Activated CD8-positive, alpha-beta memory T cell treated with anti-CD3 and anti-CD28 coated beads for 4 hours (primary cell): ENCODE measurements at regions not wholly inside any gene's neighbourhood (a gene's known extent, or its start where the extent isn't known, plus 50 kb on each side); places are given as distances from the start of the nearest gene placed in this dataset.

Experiments used
- DNase-seq, 2 donors: peaks; one replicate each; pipeline ENCODE4 v3.0.0-alpha.2; 2020; ENCODE audit warnings: low read depth in 2 of 2

DNA sequence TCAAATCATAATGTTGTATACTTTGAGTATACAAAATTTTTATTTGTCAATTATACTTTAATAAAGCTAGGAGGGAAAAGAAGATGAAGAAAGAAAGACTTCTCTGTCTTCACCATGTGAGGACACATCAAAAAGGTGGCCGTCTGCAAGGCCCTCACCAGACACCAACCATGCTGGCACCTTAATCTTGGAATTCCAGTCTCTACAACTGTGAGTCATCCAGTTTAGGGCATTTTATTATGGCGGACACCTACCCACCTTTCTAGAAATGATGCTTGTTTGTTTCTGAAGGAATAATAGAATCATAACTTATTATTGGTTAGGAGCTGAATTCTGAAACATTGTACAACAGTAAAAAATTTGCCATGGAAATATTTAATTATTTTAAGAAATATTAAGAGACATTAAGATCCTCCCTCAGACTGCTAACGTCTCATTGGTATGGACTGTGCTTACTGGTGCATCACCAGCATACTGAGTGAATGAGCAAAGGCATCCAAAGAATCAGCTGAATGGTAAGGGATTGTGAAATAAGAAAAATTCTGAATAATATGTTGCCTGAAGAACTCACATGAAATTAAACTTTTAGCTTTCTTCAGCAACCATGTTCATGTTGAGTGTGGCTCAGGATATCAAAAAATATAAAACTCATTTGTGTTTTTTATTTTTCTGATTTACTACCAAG is 536.6 kb downstream of the HTR7 start:
- no peak for DNase-seq

DNA sequence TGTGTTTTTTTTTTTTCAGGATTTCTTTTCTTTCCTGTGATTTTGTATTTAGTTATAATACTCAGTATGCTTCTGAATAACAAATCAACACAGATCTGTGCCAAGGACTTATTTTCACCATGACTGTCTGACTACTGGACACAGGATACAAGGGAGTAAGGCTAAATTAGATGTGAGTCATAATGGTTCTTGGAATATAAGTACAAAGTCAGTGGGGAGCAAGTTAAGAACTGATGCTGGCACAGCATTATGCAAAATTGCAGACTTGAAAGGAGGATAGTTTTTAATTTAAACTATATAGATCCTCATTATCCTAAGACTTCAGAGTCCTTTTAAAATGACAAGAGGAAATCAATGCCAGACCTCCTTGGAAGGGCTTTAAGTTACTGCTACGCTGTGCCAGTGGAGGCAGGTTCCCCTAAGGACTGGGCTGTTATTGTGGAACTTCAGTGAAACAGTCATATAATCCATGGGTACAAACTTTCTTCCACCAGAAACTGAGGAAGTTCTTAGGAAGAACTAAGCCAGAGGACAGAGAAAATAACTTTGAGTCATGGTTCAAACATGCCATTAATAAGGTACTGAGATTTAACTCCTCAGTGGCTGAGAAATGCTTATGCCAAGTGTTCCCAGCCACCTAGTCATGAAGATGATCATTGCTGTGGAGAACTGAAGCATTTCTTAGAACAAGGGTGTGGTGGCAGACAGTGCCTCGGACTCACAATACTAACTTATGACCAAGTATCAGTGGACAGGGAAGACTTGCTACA is 531.2 kb downstream of the HTR7 start:
- DNase-seq, result no peak

DNA sequence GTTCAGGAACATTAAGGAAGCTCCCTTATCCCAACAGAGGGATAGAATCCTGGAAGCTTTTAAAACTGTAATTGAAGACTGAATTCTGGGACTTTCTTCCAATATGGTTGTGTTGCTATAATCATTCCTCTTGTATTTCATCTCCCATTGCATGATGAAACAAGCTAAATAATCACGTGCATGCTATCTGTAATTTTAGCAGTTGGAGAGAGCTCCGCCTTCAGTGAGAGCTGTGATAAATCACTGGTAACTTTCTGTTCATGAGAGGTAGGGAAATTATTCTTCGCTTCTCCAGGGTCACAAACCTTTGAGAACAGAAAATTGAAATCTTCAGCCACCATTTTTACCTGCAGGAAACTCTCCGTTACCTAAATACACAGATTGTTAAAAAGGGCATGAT is 530.2 kb downstream of the HTR7 start:
- DNase-seq, result no peak

DNA sequence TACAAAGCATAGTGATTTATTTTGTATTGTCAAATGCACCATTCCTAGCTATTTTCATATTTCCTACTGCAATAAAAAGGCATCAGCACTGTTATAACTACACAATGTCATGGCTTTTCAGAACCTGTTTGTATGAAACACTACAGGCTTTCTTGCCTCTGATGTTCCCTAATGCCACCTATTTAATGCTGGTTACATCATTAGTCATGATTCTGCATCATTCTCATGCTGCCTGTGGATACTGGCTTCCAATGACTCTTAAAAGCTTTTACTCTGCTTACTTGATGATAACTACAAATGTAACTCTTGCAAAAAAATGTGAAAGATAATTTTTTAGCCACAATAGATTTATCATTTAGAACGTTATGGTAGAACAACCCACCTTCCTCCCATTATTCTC is 529.4 kb downstream of the HTR7 start:
- no peak for DNase-seq

DNA sequence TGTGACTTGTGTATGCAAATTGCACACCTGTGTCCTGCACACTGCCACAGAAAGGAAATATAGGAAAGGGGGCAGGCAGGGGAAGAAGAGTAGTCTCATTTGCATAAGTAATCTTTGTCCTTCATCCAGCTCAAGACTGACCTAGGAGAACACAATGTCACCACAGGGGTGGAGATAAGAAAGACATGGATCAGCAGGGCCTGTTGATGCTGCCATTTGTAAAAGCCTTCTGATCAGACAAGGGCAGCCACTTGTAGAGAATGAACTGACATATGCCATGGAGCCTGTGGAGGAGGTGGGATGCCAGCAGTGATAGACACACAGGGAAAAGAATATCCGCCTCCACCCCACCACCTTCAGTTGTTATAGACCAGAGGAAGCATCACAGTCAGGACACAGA is 528.9 kb downstream of the HTR7 start:
- DNase-seq, result no peak

DNA sequence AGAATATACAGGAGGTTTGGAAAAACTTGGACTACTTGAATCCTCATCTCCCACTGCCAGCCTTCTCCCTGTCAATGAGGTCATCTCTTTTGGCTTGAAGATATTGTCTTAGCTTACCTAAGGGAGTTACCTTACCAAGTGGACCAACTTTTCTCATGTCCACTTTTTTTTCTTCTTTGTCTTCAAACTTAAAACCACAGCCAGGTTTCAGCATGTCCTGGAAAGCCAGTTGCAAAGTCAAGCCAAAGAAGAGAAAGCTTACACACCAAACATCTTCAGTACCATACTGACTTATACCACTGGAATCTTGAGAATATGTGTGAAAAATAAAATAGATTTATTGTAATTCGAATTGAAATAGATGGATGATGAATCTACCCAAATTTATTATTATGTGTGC is 520.5 kb downstream of the HTR7 start:
- no peak for DNase-seq

DNA sequence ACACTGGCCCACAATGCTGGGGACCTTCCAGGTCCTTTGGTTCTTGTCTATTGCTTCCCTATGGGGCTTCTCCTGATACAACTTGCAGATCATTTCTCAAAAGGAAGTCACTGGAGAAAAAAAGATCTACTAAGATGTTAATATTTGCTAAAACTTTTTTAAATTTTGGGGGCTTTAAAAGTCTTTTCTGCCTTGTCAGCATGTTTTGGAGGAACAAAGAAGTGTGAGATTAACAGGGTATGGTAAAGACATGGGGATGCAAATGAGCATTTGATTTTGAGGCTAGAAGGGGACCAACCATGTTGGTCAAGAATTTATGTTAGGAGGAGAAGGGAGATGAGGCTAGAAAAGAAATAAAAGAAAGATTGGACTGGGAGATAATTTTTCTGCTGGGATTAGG is 515.4 kb downstream of the HTR7 start:
- DNase-seq, result no peak

DNA sequence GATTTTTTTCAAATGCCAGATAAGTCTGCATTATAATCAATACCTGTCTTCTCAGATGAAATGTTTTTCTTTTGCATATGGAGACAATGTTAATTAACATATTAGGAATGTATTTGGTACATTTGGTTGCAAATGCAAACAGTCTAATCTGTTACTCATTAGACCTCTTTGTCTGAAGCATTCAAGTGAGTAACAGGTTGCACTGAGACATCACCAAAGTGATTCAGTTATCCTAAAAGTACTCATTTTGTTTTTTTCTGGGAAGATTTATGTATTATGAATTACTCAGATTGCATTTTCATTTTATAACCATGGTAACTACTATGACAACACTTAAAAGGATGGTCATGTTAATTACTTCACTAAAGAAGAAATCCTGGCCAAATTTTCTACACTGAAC is 513.6 kb downstream of the HTR7 start:
- DNase-seq, result no peak

DNA sequence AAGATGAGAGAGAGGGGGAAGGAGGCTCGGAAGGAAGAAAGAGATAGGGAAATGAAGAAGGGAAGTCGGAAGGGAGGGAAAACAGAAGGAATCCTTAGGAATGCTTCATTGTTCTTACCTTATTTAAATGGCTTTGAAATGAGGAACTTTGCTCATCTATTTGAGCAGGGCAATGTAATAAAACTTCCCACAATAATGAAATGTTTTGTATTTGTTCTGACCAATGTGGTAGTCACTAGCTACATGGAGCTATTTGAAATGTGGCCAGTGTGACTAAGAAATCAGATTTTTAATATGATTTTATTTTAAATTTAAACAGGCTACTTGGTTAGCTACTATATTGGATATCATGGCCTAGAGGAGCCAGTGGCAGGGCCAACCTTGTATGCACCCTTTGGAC is 510.6 kb downstream of the HTR7 start:
- no peak for DNase-seq

DNA sequence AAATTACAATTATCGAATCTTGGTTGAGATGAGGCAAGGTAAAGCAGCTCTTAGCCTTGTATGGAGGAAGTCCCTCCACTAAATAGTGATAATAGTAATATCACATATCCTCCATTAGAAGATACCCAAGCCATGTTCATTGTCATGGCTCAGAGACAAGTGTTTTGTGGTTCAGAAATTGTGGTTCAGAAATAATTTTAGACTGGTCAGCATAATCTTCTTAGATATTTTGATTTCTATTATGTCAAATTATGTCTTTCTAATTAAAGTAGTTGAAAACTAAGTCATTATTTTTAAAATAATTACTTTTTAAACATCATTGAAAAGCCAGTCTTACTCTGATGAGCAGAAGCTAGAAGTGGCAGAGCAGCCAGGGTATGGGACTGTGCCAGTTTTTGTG is 507.7 kb downstream of the HTR7 start:
- no peak for DNase-seq

DNA sequence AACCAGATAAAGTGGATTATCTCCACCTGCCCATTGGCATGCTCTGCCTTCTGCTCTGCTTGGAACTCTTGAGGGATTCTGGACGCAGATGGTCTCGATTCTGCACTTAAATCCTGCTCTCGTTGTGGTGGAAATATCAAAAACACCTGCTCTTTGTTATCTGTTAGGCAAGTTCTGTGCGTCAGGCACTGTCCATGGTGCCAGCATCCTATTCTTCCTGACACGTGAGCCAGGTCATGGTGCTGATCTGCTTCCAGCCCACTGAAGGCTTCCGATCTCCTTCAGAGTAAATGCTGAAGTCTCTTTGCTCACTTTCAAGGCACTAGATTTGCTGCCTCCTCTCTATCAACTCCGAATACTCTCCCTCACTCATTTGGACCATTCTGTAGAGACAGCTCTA is 505.6 kb downstream of the HTR7 start:
- no peak for DNase-seq

DNA sequence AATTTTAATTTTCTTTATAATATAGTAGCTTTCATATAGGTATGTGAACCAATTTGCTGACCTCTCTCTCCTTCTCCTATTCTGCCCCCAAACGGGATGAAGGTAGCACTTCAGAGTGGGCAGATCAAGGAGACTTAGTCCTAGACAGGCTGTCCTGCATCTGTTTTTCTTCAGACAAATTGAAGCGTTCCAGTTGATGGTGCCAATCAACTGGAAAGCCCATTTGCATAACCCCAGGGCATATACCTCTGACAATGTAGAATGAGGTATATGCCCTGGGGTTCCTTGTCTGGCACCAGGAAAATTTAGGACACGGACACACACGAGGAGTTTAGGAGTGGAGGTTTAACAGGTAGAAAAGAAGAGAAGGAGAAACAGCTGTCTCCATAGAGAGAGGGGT is 502.9 kb downstream of the HTR7 start:
- DNase-seq, result no peak

DNA sequence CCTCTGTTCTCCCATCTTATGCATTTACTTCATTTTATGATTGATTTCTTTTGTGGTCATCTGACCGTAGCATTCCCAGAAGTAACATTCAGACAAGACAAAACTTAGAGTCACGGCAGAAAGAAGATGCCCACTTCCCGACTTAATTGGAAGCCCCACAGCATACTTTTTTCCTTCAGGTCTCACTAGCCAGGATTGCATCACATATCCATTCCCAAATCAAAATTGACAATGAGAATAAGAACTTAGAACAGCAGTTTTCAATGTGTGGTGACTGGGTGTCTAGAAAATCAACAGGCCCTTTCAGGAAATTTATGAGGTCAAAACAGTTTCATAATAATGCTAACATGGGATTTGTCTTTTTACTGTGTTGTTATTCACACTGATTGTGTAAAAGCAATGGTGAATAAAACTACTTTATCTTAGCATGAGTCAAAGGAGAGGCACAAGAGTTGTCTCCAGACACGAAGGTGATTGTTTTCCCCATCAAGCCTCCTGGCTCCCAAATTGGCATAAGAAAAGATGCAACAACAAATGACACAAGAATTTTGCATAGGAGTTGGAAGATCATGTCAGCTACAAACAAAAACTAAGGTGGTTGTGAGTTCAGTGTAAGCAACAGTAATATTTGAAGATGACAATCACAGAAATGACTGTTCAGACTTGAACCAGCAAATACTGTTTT is 493.9 kb downstream of the HTR7 start:
- no peak for DNase-seq

DNA sequence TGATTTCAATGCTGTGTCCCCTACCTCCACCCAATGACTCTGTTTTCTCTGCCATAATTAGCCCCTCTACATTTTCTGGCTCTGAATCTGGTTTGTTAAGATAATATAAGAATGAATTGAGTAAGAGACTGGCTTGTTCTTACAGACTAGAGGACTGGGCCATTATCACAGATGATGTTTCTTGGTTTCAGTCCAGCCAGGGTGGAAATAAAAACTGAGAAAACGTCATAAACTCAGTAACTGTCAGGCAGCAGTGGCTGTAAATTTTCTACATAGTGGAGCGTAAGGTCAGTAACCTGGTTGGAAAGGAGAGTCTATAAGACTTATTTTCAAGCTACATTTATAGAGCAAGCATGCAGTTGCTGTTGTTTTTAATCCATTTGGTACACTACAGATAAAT is 485.4 kb downstream of the HTR7 start:
- no peak for DNase-seq

DNA sequence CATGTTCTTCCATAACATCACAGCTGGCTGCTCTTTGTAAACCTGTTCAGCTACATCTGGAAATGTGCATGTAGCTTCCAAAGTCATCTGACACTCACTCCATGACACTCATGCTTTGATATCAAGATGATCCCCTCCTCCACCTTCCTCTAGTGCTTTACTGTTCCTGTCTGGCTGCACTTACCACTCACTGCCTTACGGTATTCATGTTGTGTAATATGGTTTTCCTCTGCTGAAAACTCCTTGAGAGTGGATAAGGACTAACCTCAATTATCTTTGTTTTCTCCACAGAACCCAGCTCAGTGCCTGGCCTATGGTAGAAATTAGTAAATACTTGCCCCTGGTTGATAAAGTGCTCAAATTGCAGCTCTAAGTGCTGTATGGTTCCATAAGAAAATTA is 483.9 kb downstream of the HTR7 start:
- DNase-seq, result no peak

DNA sequence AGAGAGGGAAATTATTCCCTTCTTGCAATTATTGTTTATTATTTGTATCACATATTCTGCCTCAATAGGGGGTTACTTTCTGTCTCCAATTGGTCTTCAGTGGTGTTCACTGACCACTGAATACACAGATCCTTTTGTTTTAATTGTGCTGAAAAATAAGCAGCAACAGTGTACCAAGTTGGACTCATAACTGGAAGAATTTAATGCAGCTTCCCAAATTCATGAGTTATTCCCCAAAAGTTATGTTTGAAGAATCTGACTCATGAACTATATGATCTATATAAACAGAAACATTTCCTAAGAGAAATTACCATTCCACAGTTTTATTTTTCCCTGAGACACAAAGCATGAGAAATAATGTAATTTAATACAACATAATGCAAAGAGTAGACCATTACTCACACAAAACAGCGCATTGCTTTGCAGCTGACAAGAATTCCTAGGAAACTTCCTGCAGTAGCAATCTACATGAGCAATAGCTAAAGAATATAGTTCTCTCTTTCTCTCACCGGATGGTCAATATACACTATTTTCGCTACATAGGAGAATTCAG is 479.2 kb downstream of the HTR7 start:
- DNase-seq, result no peak

DNA sequence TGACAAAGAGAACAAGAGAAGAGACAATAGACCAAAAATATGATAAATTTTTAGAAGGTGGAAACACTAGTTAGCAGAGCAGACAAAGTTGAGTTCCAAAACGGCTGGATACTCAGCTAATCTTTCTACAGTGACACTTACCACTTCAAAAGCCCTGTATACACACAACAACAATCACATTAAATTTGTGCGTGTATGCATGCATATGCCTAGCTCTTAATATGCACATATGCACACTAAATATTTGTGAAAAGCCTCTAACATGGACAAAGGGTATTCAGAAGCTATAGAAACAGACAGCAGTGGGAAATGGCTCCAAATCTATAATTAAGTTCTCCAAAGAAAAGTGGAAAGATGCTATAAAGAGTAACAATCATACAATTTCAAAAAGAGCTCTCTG is 476.4 kb downstream of the HTR7 start:
- no peak for DNase-seq

DNA sequence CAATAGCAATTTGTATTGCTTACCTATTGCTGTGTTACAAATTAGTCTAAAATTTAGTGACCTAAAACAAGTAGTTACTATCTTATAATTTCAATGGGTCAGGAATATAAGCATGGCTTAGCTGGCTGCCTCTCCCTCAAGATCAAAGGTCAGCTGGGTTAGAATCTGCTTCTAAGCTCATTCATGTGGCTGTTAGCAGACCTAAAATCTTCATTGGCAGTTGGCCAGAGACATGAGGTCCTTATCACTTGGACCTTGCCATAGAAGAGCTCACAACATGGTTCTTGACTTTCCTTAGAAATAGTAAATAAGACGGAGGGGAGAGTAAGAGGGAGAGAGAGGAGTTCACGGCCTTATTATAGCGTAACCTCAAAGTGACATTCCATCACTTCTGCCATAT is 468.0 kb downstream of the HTR7 start:
- no peak for DNase-seq

DNA sequence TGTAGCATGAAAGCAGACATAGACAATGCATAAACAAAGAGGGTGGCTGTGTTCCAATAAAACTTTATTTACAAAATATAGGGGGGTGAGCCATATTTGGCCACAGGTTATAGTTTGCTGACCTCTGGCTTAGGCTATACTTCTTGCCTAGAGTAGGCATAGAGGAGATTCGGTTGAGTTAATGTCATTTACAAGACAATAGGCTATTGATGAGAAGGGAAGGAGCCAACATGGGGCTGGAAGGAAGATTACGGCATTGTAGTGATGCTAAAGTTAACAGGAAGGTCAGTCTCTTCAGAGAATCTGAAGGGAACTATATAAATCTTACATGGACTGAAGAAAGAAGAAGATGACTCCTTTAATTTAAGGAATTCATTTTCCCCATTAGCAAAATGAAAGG is 463.5 kb downstream of the HTR7 start:
- no peak for DNase-seq

DNA sequence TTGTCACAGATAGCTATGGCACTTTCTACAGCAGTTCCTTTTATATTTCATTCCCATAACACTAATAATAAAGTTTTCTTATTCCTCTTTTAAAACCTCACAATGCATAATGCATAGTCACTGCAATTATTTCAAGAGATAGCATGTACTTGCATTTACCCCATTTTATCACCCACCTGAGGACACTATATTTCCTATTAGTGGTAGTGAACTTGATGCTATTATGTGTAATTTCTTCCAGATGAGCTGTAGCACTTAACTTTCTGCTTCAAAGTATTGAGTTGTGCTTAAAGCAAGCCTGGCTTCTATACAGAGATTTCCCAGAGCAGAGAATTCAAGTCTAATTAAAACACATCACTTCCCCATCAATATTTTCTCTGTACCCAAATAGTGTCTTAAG is 461.1 kb downstream of the HTR7 start:
- no peak for DNase-seq

DNA sequence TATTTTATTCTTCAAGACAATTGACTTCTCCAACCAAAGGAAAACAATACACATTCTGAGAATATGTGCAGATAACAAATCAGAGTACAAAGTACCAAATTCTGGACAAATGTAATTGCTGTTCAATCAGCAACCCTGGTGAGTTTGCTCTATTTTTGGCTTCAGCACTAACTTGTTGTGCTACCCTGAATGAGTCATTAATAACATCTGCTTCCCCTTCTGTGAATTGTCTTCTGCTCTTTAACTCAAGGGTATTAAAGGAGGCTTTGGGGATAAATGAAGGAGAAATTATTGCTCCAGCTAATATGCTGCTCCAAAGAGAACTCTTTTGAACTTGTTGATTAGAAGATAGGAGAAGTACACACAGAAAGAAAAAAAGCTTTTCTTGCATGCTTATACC is 459.3 kb downstream of the HTR7 start:
- no peak for DNase-seq

DNA sequence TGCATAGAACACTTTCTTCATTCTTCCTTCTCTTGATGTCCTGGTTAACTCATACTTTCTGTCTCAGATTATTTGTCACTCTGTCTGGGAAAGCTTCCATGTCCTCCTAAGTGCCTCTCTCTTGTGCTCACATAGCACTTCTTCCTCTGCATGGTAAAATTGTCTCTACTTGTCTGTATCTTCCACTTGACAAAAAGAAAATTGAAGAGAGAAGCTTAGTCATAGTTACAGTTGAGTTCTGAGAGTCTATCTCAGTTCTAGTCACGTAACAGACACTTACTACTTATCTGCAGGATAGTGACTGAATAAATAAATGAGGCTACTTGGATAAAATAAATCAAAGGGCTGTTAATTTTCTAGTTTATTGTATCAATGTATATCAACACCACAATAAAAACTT is 458.1 kb downstream of the HTR7 start:
- DNase-seq, result no peak
